Cardiac muscle cell (in vitro differentiated cells and primary cell): ENCODE measurements at regions not wholly inside any gene's neighbourhood (a gene's known extent, or its start where the extent isn't known, plus 50 kb on each side); places are given as distances from the start of the nearest gene placed in this dataset.
A peak's percentile ranks its signal among the peaks of the same experiment; 100 is the strongest.
"Not testable (repeated sequence)": the region's sequence is repeated elsewhere in the genome, so short reads cannot be mapped to it uniquely, and the experiment has no call there.

ENCODE experiments used
- DNase-seq, 2 donors: peaks; one replicate each; pipeline versions ENCODE4 v3.0.0 to v3.0.0-alpha.2; 2010 to 2017; ENCODE audit warnings: low read depth in 1 of 2, low spot score in 1 of 2
- H3K27ac ChIP-seq: fragments of 200-600 bp; sonication (generic); 2 replicates; pipeline ENCODE4 v1.5.1; 2016
- H3K27me3 ChIP-seq: fragments of 200-600 bp; sonication (generic); 2 replicates; pipeline ENCODE4 v1.6.0; 2016; ENCODE audit warnings: control low read depth
- H3K36me3 ChIP-seq: fragments of 200-600 bp; sonication (generic); 2 replicates; pipeline ENCODE4 v1.5.1; 2016; ENCODE audit warnings: control low read depth
- H3K4me1 ChIP-seq: fragments of 200-600 bp; sonication (generic); 2 replicates; pipeline ENCODE4 v1.8.1; 2017; ENCODE audit warnings: low read depth, mild to moderate bottlenecking, mixed run types
- H3K4me3 ChIP-seq: fragments of 200-600 bp; sonication (generic); 2 replicates; pipeline ENCODE4 v1.5.1; 2016; ENCODE audit warnings: mild to moderate bottlenecking
- H3K9me3 ChIP-seq: fragments of 200-600 bp; sonication (generic); 2 replicates; pipeline ENCODE4 v1.5.1; 2017; ENCODE audit warnings: low read depth, mild to moderate bottlenecking, control low read depth
- CTCF ChIP-seq: IDR thresholded peaks from 2 replicates; pipeline ENCODE4 v1.5.1; 2012; ENCODE audit warnings: low read depth, mild to moderate bottlenecking, low read length

GRCh38 chr10:4403638-4404252 is 422.3 kb upstream of the AKR1E2 start:
- TF ChIP-seq CTCF: no peak
- Histone ChIP-seq H3K27me3 (no peaks in the 10 kb centered on the region), H3K4me3 (no peak overlapping the region), H3K9me3 (no peaks in the 10 kb centered on the region), H3K36me3 (no peaks in the 10 kb centered on the region), H3K4me1 (no peaks in the 10 kb centered on the region), H3K27ac (no peak overlapping the region)
- DNase-seq: no peak

GRCh38 chr10:4401080-4401479 is 424.9 kb upstream of the AKR1E2 start:
- H3K27ac ChIP-seq, DNase-seq, H3K36me3 ChIP-seq, H3K4me1 ChIP-seq, H3K27me3 ChIP-seq, H3K4me3 ChIP-seq, H3K9me3 ChIP-seq: not testable (repeated sequence)

- no peaks in the 10 kb centered on the region for H3K4me1 ChIP-seq
These were observed 426.5 kb upstream of the AKR1E2 start for GRCh38 chr10:4399556-4399955.

GRCh38 chr10:4398602-4399001 is 427.4 kb upstream of the AKR1E2 start:
- DNase-seq: no peak
- Histone ChIP-seq H3K9me3 (no peaks in the 10 kb centered on the region), H3K27ac (no peak overlapping the region), H3K4me1 (no peaks in the 10 kb centered on the region), H3K4me3 (no peak overlapping the region), H3K27me3 (no peaks in the 10 kb centered on the region), H3K36me3 (no peaks in the 10 kb centered on the region)
- no peak for TF ChIP-seq CTCF

More at GRCh38 chr10:4399556-4399955, 426.5 kb upstream of the AKR1E2 start:
- Histone ChIP-seq H3K9me3 (no peaks in the 10 kb centered on the region), H3K27me3 (no peaks in the 10 kb centered on the region), H3K36me3 (no peaks in the 10 kb centered on the region), H3K4me3 (no peak overlapping the region), H3K27ac (no peak overlapping the region)
- no peak for TF ChIP-seq CTCF
- peak in 1 of 2 donors; percentile 29 for DNase-seq

GRCh38 chr10:4397337-4397736 is 428.7 kb upstream of the AKR1E2 start:
- no peak for DNase-seq
- TF ChIP-seq CTCF: no peak
- H3K4me3 ChIP-seq: no peak overlapping the region
- no peaks in the 10 kb centered on the region for H3K4me1 ChIP-seq
- no peaks in the 10 kb centered on the region for H3K9me3 ChIP-seq
- no peak overlapping the region for H3K27ac ChIP-seq
- H3K27me3 ChIP-seq: no peaks in the 10 kb centered on the region
- H3K36me3 ChIP-seq: no peaks in the 10 kb centered on the region

- no peaks in the 10 kb centered on the region for H3K27me3 ChIP-seq
- TF ChIP-seq CTCF: no peak
These were observed 429.4 kb upstream of the AKR1E2 start for GRCh38 chr10:4396401-4397283.

More at GRCh38 chr10:4396401-4397283, 429.4 kb upstream of the AKR1E2 start:
- Histone ChIP-seq H3K9me3 (no peaks in the 10 kb centered on the region), H3K27ac (no peak overlapping the region), H3K36me3 (no peaks in the 10 kb centered on the region), H3K4me1 (no peaks in the 10 kb centered on the region), H3K4me3 (no peak overlapping the region)
- DNase-seq: no peak
